ENCODE measurements at regions not wholly inside any gene's neighbourhood (a gene's known extent, or its start where the extent isn't known, plus 50 kb on each side); places are given as distances from the start of the nearest gene placed in this dataset.

GRCh38 chr5:118314931-118315330 is 673.4 kb downstream of the DTWD2 start:
- H3K9me3 ChIP-seq: no peaks in the 10 kb centered on the region
- H3K4me3 ChIP-seq: no peak overlapping the region
- intact Hi-C loops (cut with DNase I): no loop called here
- H3K27me3 ChIP-seq: no peaks in the 10 kb centered on the region
- H3K27ac ChIP-seq: no peak overlapping the region
- no peak for DNase-seq (ENCODE audit: extremely low spot score in 2 of 2)
- no peaks in the 10 kb centered on the region for H3K4me1 ChIP-seq
- H3K36me3 ChIP-seq: no peaks in the 10 kb centered on the region
- TF ChIP-seq POLR2AphosphoS5 (IDR thresholded peaks at IDR 0.05; ENCODE audit: insufficient read depth in 1 of 2, low read depth in 1 of 2) (no peak), POLR2A (IDR thresholded peaks at IDR 0.05) (no peak), CTCF (IDR thresholded peaks at IDR 0.05) (no peak)

- no peak for DNase-seq (ENCODE audit: extremely low spot score in 2 of 2)
- no peaks in the 10 kb centered on the region for H3K4me1 ChIP-seq
- no peaks in the 10 kb centered on the region for H3K27me3 ChIP-seq
- H3K36me3 ChIP-seq: no peaks in the 10 kb centered on the region
- H3K27ac ChIP-seq: no peak overlapping the region
- no peak overlapping the region for H3K4me3 ChIP-seq
- TF ChIP-seq POLR2AphosphoS5 (IDR thresholded peaks at IDR 0.05; ENCODE audit: insufficient read depth in 1 of 2, low read depth in 1 of 2) (no peak), CTCF (IDR thresholded peaks at IDR 0.05) (no peak), POLR2A (IDR thresholded peaks at IDR 0.05) (no peak)
- intact Hi-C loops (cut with DNase I): no loop called here
- H3K9me3 ChIP-seq: no peaks in the 10 kb centered on the region
Observed at GRCh38 chr5:118311103-118311819, 677.1 kb downstream of the DTWD2 start.

GRCh38 chr5:118310401-118310800 is 677.9 kb downstream of the DTWD2 start:
- no peak overlapping the region for H3K27ac ChIP-seq
- H3K4me3 ChIP-seq: no peak overlapping the region
- no peak for TF ChIP-seq CTCF (IDR thresholded peaks at IDR 0.05)
- no peak for TF ChIP-seq POLR2A (IDR thresholded peaks at IDR 0.05)
- no peak for TF ChIP-seq POLR2AphosphoS5 (IDR thresholded peaks at IDR 0.05; ENCODE audit: insufficient read depth in 1 of 2, low read depth in 1 of 2)
- no peaks in the 10 kb centered on the region for H3K36me3 ChIP-seq
- H3K9me3 ChIP-seq: no peaks in the 10 kb centered on the region
- intact Hi-C loops (cut with DNase I): no loop called here
- no peaks in the 10 kb centered on the region for H3K27me3 ChIP-seq
- no peak for DNase-seq (ENCODE audit: extremely low spot score in 2 of 2)
- no peaks in the 10 kb centered on the region for H3K4me1 ChIP-seq

GRCh38 chr5:118303296-118303695 is 685.1 kb downstream of the DTWD2 start:
- Histone ChIP-seq H3K4me1 (no peaks in the 10 kb centered on the region), H3K9me3 (no peaks in the 10 kb centered on the region), H3K36me3 (no peaks in the 10 kb centered on the region), H3K4me3 (no peak overlapping the region), H3K27ac (no peak overlapping the region), H3K27me3 (no peaks in the 10 kb centered on the region)
- TF ChIP-seq POLR2AphosphoS5 (IDR thresholded peaks at IDR 0.05; ENCODE audit: insufficient read depth in 1 of 2, low read depth in 1 of 2): no peak
- no peak for TF ChIP-seq POLR2A (IDR thresholded peaks at IDR 0.05)
- no peak for TF ChIP-seq CTCF (IDR thresholded peaks at IDR 0.05)
- DNase-seq (ENCODE audit: extremely low spot score in 2 of 2): no peak
- intact Hi-C loops (cut with DNase I): no loop called here

- H3K27me3 ChIP-seq: no peaks in the 10 kb centered on the region
- no peaks in the 10 kb centered on the region for H3K9me3 ChIP-seq
- intact Hi-C loops (cut with DNase I): no loop called here
- no peak overlapping the region for H3K4me3 ChIP-seq
- H3K27ac ChIP-seq: no peak overlapping the region
- no peak for DNase-seq (ENCODE audit: extremely low spot score in 2 of 2)
- TF ChIP-seq CTCF (IDR thresholded peaks at IDR 0.05) (no peak), POLR2A (IDR thresholded peaks at IDR 0.05) (no peak), POLR2AphosphoS5 (IDR thresholded peaks at IDR 0.05; ENCODE audit: insufficient read depth in 1 of 2, low read depth in 1 of 2) (no peak)
- no peaks in the 10 kb centered on the region for H3K36me3 ChIP-seq
- no peaks in the 10 kb centered on the region for H3K4me1 ChIP-seq
Observed at GRCh38 chr5:118302786-118303185, 685.6 kb downstream of the DTWD2 start.

All from vagina (tissue), 2 donors.